ENCODE measurements at regions not wholly inside any gene's neighbourhood (a gene's known extent, or its start where the extent isn't known, plus 50 kb on each side); places are given as distances from the start of the nearest gene placed in this dataset.
A peak's percentile ranks its signal among the peaks of the same experiment; 100 is the strongest.

- Histone ChIP-seq H3K4me3 (replicated peaks in 1 of 3) (no peak overlapping the region), H3K27ac (no peak overlapping the region), H3K4me1 (peaks cover 0 to 7% of the 10 kb centered on the region in 2 donors), H3K36me3 (no peaks in the 10 kb centered on the region), H3K9me3 (no peaks in the 10 kb centered on the region), H3K27me3 (no peaks in the 10 kb centered on the region)
- WGBS, 2 donors, result 89 to 97% methylated on average over 2 of the region's 2 CpGs
- intact Hi-C loops (cut with DNase I), result no loop called here
- TF ChIP-seq CTCF (IDR thresholded peaks at IDR 0.05), result no peak
- DNase-seq, result peak in 1 of 2 donors; percentile 5
Observed at GRCh38 chr13:105634059-105634458, 901.4 kb downstream of the EFNB2 start.

GRCh38 chr13:105630431-105630830 is 905.0 kb downstream of the EFNB2 start:
- H3K4me1 ChIP-seq, result peaks cover 6 to 7% of the 10 kb centered on the region in 2 donors
- 39 to 46% methylated on average over 6 of the region's 6 CpGs for WGBS, 2 donors
- intact Hi-C loops (cut with DNase I), result no loop called here

GRCh38 chr13:105627270-105627669 is 908.2 kb downstream of the EFNB2 start:
- Histone ChIP-seq H3K27ac (peak overlapping the region; percentile 52 to 75 (median 68)), H3K9me3 (no peaks in the 10 kb centered on the region), H3K4me3 (replicated peaks in 1 of 3) (no peak overlapping the region), H3K36me3 (no peaks in the 10 kb centered on the region), H3K27me3 (no peaks in the 10 kb centered on the region), H3K4me1 (peaks cover 6 to 7% of the 10 kb centered on the region in 2 donors)
- intact Hi-C loops (cut with DNase I), result no loop called here
- TF ChIP-seq CTCF (IDR thresholded peaks at IDR 0.05) (no peak), POLR2A (IDR thresholded peaks at IDR 0.05) (no peak)
- peak; percentile 66 for DNase-seq
- 25 to 31% methylated on average over 7 of the region's 7 CpGs for WGBS, 2 donors

More at GRCh38 chr13:105630431-105630830, 905.0 kb downstream of the EFNB2 start:
- DNase-seq, result peak; percentile 55 to 66
- H3K4me3 ChIP-seq (replicated peaks in 1 of 3), result no peak overlapping the region
- no peak for TF ChIP-seq POLR2A (IDR thresholded peaks at IDR 0.05)
- TF ChIP-seq CTCF (IDR thresholded peaks at IDR 0.05), result no peak
- no peaks in the 10 kb centered on the region for H3K27me3 ChIP-seq
- H3K27ac ChIP-seq, result peak overlapping the region in 2 of 3 donors; percentile 7 to 16
- H3K36me3 ChIP-seq, result no peaks in the 10 kb centered on the region
- no peaks in the 10 kb centered on the region for H3K9me3 ChIP-seq

GRCh38 chr13:105625691-105626090 is 909.8 kb downstream of the EFNB2 start:
- no peak overlapping the region for H3K27ac ChIP-seq
- intact Hi-C loops (cut with DNase I), result no loop called here
- no peak overlapping the region for H3K4me3 ChIP-seq (replicated peaks in 1 of 3)

More at GRCh38 chr13:105625691-105626090, 909.8 kb downstream of the EFNB2 start:
- Histone ChIP-seq H3K9me3 (no peaks in the 10 kb centered on the region), H3K27me3 (no peaks in the 10 kb centered on the region), H3K36me3 (no peaks in the 10 kb centered on the region), H3K4me1 (peaks cover 6 to 7% of the 10 kb centered on the region in 2 donors)
- TF ChIP-seq POLR2A (IDR thresholded peaks at IDR 0.05), result no peak
- TF ChIP-seq CTCF (IDR thresholded peaks at IDR 0.05), result no peak
- 85 to 92% methylated on average over 2 of the region's 2 CpGs for WGBS, 2 donors
- no peak for DNase-seq

Measured in thyroid gland (tissue), 4 donors.